Liver (tissue), 8 donors: ENCODE measurements at regions not wholly inside any gene's neighbourhood (a gene's known extent, or its start where the extent isn't known, plus 50 kb on each side); places are given as distances from the start of the nearest gene placed in this dataset.

Experiments
- DNase-seq: peaks from one replicate; pipeline ENCODE4 v3.0.0-alpha.2; 2017; ENCODE audit warnings: low spot score
- H3K27ac ChIP-seq, 2 donors: one replicate each; pipeline ENCODE4 v1.7.0; 2013; ENCODE audit warnings: inconsistent platforms in 2 of 2, low read length in 2 of 2, control low read depth in 1 of 2, low read depth in 1 of 2, mild to moderate bottlenecking in 1 of 2
- H3K27me3 ChIP-seq, 4 donors: one replicate each; pipeline versions ENCODE4 v1.6.1 to v1.7.0; 2013; ENCODE audit warnings: low read length in 3 of 4, inconsistent platforms in 1 of 4, mild to moderate bottlenecking in 1 of 4, moderate library complexity in 1 of 4; ENCODE audit not compliant: control insufficient read depth in 4 of 4, insufficient read depth in 4 of 4
- H3K36me3 ChIP-seq, 4 donors: one replicate each; pipeline versions ENCODE4 v1.6.1 to v1.7.0; 2013; ENCODE audit warnings: low read length in 3 of 4, mild to moderate bottlenecking in 3 of 4, low read depth in 1 of 4, moderate library complexity in 1 of 4; ENCODE audit not compliant: control insufficient read depth in 4 of 4, insufficient read depth in 3 of 4
- H3K4me1 ChIP-seq, 4 donors: one replicate each; pipeline versions ENCODE4 v1.6.1 to v1.7.0; 2013; ENCODE audit warnings: low read length in 3 of 4, mild to moderate bottlenecking in 3 of 4, moderate library complexity in 1 of 4; ENCODE audit not compliant: control insufficient read depth in 4 of 4, insufficient read depth in 4 of 4
- H3K4me3 ChIP-seq, 3 donors: one replicate each; pipeline versions ENCODE4 v1.6.1 to v1.7.0; 2013; ENCODE audit warnings: low read length in 3 of 3, control low read depth in 1 of 3, low read depth in 1 of 3, mild to moderate bottlenecking in 1 of 3
- H3K9ac ChIP-seq, 2 donors: one replicate each; pipeline ENCODE4 v1.7.0; 2013; ENCODE audit warnings: low read length in 2 of 2, mild to moderate bottlenecking in 2 of 2, moderate library complexity in 2 of 2, control low read depth in 1 of 2, low read depth in 1 of 2
- H3K9me3 ChIP-seq, 4 donors: one replicate each; pipeline versions ENCODE4 v1.6.1 to v1.7.0; 2013; ENCODE audit warnings: low read length in 3 of 4; ENCODE audit not compliant: control insufficient read depth in 4 of 4
- ATF3 ChIP-seq: IDR thresholded peaks from 2 replicates; pipeline ENCODE4 v1.6.1; 2016; ENCODE audit warnings: antibody characterized with exemption
- CTCF ChIP-seq: fragments of 150-350 bp; IDR thresholded peaks from 2 replicates; pipeline ENCODE4 v1.5.1; 2017; ENCODE audit warnings: improper control_type of control experiment, low read depth, low read length; ENCODE audit not compliant: missing input control
- EGR1 ChIP-seq, 2 donors: IDR thresholded peaks; 2 replicates each; pipeline ENCODE4 v1.6.1; 2016 to 2018; ENCODE audit warnings: antibody characterized with exemption in 2 of 2, low read depth in 2 of 2
- FOXA1 ChIP-seq: IDR thresholded peaks from 2 replicates; pipeline ENCODE4 v1.6.1; 2016; ENCODE audit warnings: antibody characterized with exemption
- FOXA2 ChIP-seq: IDR thresholded peaks from 2 replicates; pipeline ENCODE4 v1.6.1; 2016; ENCODE audit warnings: antibody characterized with exemption
- GABPA ChIP-seq, 2 donors: IDR thresholded peaks in 1 of 2; conservative IDR thresholded peaks in 1 of 2; 2 replicates each; pipeline ENCODE4 v1.6.1; 2016; ENCODE audit warnings: antibody characterized with exemption in 2 of 2, mild to moderate bottlenecking in 1 of 2, moderate library complexity in 1 of 2
- HNF4A ChIP-seq, 2 donors: conservative IDR thresholded peaks; 2 replicates each; pipeline ENCODE4 v1.6.1; 2016; ENCODE audit warnings: antibody characterized with exemption in 2 of 2, mild to moderate bottlenecking in 2 of 2
- HNF4G ChIP-seq: IDR thresholded peaks from 2 replicates; pipeline ENCODE4 v1.6.1; 2016; ENCODE audit warnings: antibody characterized with exemption
- JUND ChIP-seq, 2 donors: IDR thresholded peaks; 2 replicates each; pipeline ENCODE4 v1.6.1; 2016; ENCODE audit warnings: antibody characterized with exemption in 2 of 2
- MAX ChIP-seq: IDR thresholded peaks from 2 replicates; pipeline ENCODE4 v1.6.1; 2016; ENCODE audit warnings: antibody characterized with exemption
- NR2F2 ChIP-seq: IDR thresholded peaks from 2 replicates; pipeline ENCODE4 v1.6.1; 2016; ENCODE audit warnings: antibody characterized with exemption
- RAD21 ChIP-seq, 2 donors: IDR thresholded peaks; 2 replicates each; pipeline ENCODE4 v1.6.1; 2016; ENCODE audit warnings: antibody characterized with exemption in 2 of 2, mild to moderate bottlenecking in 2 of 2
- REST ChIP-seq: IDR thresholded peaks from 2 replicates; pipeline ENCODE4 v1.6.1; 2016; ENCODE audit warnings: antibody characterized with exemption, mild to moderate bottlenecking
- RXRA ChIP-seq, 2 donors: IDR thresholded peaks; 2 replicates each; pipeline ENCODE4 v1.6.1; 2017 to 2018; ENCODE audit warnings: antibody characterized with exemption in 2 of 2, mild to moderate bottlenecking in 1 of 2
- SP1 ChIP-seq: IDR thresholded peaks from 2 replicates; pipeline ENCODE4 v1.6.1; 2018; ENCODE audit warnings: antibody characterized with exemption, mild to moderate bottlenecking
- TAF1 ChIP-seq: conservative IDR thresholded peaks from 2 replicates; pipeline ENCODE4 v1.6.1; 2016; ENCODE audit warnings: antibody characterized with exemption, mild to moderate bottlenecking
- YY1 ChIP-seq: IDR thresholded peaks from 2 replicates; pipeline ENCODE4 v1.6.1; 2016; ENCODE audit warnings: antibody characterized with exemption, mild to moderate bottlenecking
- ZBTB33 ChIP-seq: IDR thresholded peaks from 2 replicates; pipeline ENCODE4 v1.6.1; 2016; ENCODE audit warnings: antibody characterized with exemption
- WGBS: extraction: QIAGEN DNeasy Blood & Tissue Kit; methylation state at CpG from one replicate; pipeline ENCODE4 v1.1.7; 2013; 5-methylcytosine and 5-hydroxymethylcytosine counted together
- donor health status: healthy.
- donor health status: healthy.
- donor health status: healthy.
- donor health status: healthy.
- donor health status: healthy.

GRCh38 chr4:1492142-1492457, 85.9 kb upstream of the NKX1-1 start:
- WGBS = 70% methylated on average over 5 of the region's 5 CpGs
- Histone ChIP-seq H3K4me1 (no peaks in the 10 kb centered on the region), H3K36me3 (no peaks in the 10 kb centered on the region), H3K27ac (no peak overlapping the region), H3K9me3 (no peaks in the 10 kb centered on the region), H3K9ac (no peak overlapping the region), H3K27me3 (peaks cover 0 to 3% (median 0%) of the 10 kb centered on the region in 4 donors), H3K4me3 (no peak overlapping the region)
- TF ChIP-seq MAX = no peak
- TF ChIP-seq SP1 = no peak
- TF ChIP-seq EGR1 (IDR thresholded peaks at IDR 0.05; ENCODE audit: low read depth in 2 of 2) = no peak
- no peak for TF ChIP-seq FOXA2
- TF ChIP-seq HNF4G = no peak
- no peak for TF ChIP-seq YY1
- no peak for TF ChIP-seq NR2F2
- TF ChIP-seq RXRA (IDR thresholded peaks at IDR 0.05) = no peak
- TF ChIP-seq REST = no peak
- no peak for TF ChIP-seq GABPA (IDR thresholded peaks at IDR 0.05 in 1 of 2, conservative IDR thresholded peaks at IDR 0.05 in 1 of 2)
- no peak for TF ChIP-seq CTCF
- no peak for TF ChIP-seq JUND (IDR thresholded peaks at IDR 0.05)
- no peak for TF ChIP-seq TAF1
- TF ChIP-seq HNF4A (conservative IDR thresholded peaks at IDR 0.05) = no peak
- TF ChIP-seq ATF3 = no peak
- no peak for TF ChIP-seq FOXA1
- no peak for TF ChIP-seq ZBTB33
- no peak for TF ChIP-seq RAD21 (IDR thresholded peaks at IDR 0.05)
- DNase-seq = no peak
